GM23248 (cell line): ENCODE measurements at regions not wholly inside any gene's neighbourhood (a gene's known extent, or its start where the extent isn't known, plus 50 kb on each side); places are given as distances from the start of the nearest gene placed in this dataset.

ENCODE experiments used
- EZH2 ChIP-seq: fragments of 200-600 bp; sonication (generic); IDR thresholded peaks from 2 replicates; pipeline ENCODE4 v1.6.1; 2018; ENCODE audit warnings: antibody characterized with exemption, mild to moderate bottlenecking; ENCODE audit not compliant: insufficient read depth, poor library complexity, severe bottlenecking
- EZH2phosphoT487 ChIP-seq: fragments of 200-600 bp; sonication (generic); IDR thresholded peaks from 2 replicates; pipeline ENCODE4 v1.6.1; 2018; ENCODE audit warnings: antibody characterized with exemption, moderate library complexity, mild to moderate bottlenecking, low read depth; ENCODE audit not compliant: insufficient read depth

- no peak for TF ChIP-seq EZH2
- TF ChIP-seq EZH2phosphoT487, result no peak
These were observed 78.3 kb upstream of the PAX8 start for GRCh38 chr2:113357071-113357470.
